Omental fat pad (tissue), 3 donors: ENCODE measurements at regions not wholly inside any gene's neighbourhood (a gene's known extent, or its start where the extent isn't known, plus 50 kb on each side); places are given as distances from the start of the nearest gene placed in this dataset.
"Not testable (repeated sequence)": the region's sequence is repeated elsewhere in the genome, so short reads cannot be mapped to it uniquely, and the experiment has no call there.

Experiments used
- ATAC-seq: fragments of 150-250 bp; one replicate; pipeline ENCODE4 v1.9.1; 2016; ENCODE audit warnings: mild to moderate bottlenecking, moderate library complexity; ENCODE audit not compliant: low FRiP score
- DNase-seq: peaks from one replicate; pipeline ENCODE4 v3.0.0-alpha.2; 2019; ENCODE audit warnings: low spot score
- TF ChIP-seq, protein P1 (sequence below), 3 donors: fragments of 450-650 bp; IDR thresholded peaks; one replicate each; pipeline ENCODE4 v1.5.1; 2016 to 2017; ENCODE audit warnings: antibody characterized with exemption in 3 of 3, mild to moderate bottlenecking in 3 of 3, moderate library complexity in 2 of 3

DNA sequence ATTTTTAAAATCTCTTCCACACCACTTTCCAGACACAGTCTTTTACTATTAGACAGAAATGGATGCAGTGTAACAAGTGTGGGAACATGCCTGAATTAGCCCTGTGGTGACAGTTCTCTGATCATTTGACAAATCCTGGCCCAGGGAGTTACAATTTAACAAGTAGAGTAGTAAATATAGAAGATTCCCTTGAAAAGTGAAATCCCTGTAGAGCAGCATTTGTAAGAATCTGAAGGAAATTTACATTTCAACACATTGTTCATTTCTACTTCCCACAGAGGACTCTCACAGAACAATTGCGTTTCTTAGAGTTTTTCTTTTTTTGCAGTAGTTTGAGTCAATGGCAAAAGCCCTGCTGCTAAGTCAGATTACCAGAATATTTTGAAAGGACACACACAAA is 458.3 kb upstream of the BRINP3 start:
- TF ChIP-seq, protein P1, sequence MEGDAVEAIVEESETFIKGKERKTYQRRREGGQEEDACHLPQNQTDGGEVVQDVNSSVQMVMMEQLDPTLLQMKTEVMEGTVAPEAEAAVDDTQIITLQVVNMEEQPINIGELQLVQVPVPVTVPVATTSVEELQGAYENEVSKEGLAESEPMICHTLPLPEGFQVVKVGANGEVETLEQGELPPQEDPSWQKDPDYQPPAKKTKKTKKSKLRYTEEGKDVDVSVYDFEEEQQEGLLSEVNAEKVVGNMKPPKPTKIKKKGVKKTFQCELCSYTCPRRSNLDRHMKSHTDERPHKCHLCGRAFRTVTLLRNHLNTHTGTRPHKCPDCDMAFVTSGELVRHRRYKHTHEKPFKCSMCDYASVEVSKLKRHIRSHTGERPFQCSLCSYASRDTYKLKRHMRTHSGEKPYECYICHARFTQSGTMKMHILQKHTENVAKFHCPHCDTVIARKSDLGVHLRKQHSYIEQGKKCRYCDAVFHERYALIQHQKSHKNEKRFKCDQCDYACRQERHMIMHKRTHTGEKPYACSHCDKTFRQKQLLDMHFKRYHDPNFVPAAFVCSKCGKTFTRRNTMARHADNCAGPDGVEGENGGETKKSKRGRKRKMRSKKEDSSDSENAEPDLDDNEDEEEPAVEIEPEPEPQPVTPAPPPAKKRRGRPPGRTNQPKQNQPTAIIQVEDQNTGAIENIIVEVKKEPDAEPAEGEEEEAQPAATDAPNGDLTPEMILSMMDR (IDR thresholded peaks at IDR 0.05), result no peak
- DNase-seq (no peak), ATAC-seq (no peak)

DNA sequence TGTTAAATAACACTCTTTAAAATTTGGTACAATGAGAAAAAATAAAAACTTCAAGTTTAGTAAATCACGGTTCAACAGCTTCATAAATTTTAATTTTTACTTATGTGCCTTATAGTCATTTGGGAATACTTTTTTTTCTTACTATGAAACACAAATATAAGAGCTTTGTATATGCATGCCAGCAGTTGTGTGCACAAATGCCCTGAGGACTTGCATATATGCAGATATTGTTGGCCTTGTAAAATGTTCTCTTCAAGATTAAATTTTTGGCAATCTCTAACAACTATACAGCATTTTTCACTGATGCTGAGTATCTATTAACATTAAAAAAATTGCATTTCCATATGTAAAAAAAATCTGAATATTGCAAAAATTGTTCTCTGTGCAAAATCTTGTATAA is 458.7 kb upstream of the BRINP3 start:
- no peak for ATAC-seq
- DNase-seq, result no peak
- TF ChIP-seq, protein P1 (IDR thresholded peaks at IDR 0.05), result no peak

DNA sequence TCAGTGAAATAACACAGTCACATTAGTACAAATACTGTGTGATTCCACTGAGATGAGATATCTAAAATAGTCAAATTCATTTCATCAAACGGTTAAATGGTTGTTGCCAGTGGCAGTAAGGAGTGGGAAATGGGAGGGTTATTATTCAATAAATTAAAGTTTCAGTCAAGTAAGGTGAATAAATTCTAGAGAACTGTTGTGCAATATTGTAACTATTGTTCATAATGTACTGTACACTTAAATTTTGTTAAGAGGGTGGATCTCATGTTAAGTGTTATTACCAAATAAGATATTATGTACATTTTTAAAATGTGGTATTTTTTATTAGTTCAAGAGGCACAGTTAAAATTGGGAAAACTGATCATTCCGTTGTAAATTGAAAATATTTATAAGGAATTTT is 463.3 kb upstream of the BRINP3 start:
- no peak for ATAC-seq
- TF ChIP-seq, protein P1 (IDR thresholded peaks at IDR 0.05), result no peak

DNA sequence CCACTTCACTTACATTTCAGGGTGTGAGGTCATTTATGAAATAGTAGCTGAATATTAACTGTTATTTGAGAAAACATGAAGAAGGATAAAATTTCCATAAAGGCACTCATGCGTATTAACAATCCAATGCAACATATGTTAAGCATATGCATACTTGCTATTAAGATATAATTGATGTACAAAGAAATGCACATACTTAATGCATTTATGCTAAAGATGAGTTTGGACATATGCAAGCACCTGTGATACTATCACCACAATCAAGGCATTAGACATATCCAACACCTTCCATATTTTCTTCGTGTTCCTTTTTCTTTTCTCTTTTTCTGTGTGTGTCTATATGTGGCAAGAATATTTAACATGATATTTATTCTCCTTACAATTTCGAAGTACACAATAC is 464.8 kb upstream of the BRINP3 start:
- TF ChIP-seq, protein P1 (IDR thresholded peaks at IDR 0.05), result no peak
- DNase-seq, result no peak
- ATAC-seq, result no peak

More for the DNA sequence above, 463.3 kb upstream of the BRINP3 start:
- DNase-seq, result no peak

DNA sequence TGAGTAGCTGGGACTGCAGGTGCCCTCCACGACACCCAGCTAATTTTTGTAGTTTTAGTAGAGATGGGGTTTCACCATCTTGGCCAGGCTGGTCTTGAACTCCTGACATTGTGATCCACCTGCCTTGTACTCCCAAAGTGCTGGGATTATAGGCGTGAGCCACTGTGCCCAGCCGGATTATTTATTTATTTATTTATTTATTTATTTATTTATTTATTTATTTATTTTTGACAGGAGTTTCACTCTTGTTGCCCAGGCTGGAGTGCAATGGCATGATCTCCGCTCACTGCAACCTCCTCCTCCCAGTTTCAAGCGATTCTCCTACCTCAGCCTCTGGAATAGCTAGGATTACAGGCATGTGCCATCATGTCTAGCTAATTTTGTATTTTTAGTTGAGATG is 466.1 kb upstream of the BRINP3 start:
- ATAC-seq, DNase-seq: not testable (repeated sequence)

DNA sequence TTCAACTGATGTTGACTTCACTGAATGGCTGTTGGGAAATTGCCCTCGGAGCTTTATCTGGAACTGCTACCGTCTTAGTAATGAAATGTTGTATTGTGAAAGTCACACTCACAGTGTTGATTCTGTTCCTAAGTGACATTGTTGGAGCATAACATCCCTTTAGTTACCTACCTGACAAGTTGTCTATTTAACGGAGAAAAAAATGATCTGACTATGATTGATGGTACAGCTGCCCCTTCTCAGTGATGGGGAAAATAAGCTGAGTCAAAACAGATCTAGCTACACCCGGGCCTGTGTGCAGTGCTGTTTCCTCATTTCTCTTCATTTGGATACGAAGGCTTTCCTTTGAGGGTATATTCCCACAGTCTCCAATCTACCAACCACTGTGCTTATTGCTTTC is 472.3 kb upstream of the BRINP3 start:
- TF ChIP-seq, protein P1 (IDR thresholded peaks at IDR 0.05), result no peak
- no peak for DNase-seq
- ATAC-seq, result no peak

DNA sequence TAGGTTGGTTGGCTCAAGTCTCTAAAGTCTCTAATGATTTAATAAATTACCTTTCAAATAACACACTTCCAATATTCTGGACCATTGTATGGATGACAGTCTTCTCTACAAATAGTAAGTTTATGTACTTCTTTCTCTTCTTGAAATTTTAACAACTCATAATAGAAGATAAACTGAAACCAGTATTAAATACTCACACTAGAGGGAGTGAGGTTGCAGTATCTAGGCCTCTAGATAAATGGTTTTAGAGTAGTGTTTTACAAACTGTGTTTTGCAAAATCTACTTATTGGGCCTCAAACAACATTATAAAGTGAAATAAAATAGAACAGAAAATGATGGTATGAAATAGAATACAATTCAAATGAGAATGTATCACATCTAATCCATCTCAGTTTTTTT is 479.9 kb upstream of the BRINP3 start:
- ATAC-seq (no peak), DNase-seq (no peak)
- TF ChIP-seq, protein P1 (IDR thresholded peaks at IDR 0.05), result no peak

DNA sequence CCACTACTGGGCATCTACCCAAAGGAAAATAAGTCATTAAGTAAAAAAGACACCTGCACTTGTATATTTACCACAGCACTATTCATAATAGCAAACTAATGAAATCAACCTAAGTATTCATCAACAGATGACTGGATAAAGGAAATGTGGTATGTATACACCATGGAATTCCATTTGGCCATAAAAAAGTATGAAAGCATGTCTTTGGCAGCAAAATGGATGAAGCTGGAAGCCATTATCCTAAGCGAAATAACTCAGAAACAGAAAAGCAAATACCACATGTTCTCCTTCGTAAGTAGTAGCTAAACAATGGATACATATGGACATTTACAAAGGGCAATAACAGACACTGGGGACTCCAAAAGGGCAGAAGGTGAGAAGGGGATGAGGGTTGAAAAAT is 485.7 kb upstream of the BRINP3 start:
- DNase-seq (no peak), ATAC-seq (no peak)
- TF ChIP-seq, protein P1 (IDR thresholded peaks at IDR 0.05), result no peak
